Endothelial cell of umbilical vein (primary cell): ENCODE measurements at regions not wholly inside any gene's neighbourhood (a gene's known extent, or its start where the extent isn't known, plus 50 kb on each side); places are given as distances from the start of the nearest gene placed in this dataset.

Experiments
- BruUV-seq: library from RNA; stranded (reverse); fragments of 400-500 nt; replicated peaks from 2 replicates; lab custom pipeline; 2021; lab: Mats Ljungman, UMichigan
- CTCF ChIA-PET: fragments of 300-600, 350-600 bp; sonication (Branson Sonifier 250); formaldehyde crosslinking; loops from one replicate; lab custom pipeline; 2021; ENCODE audit warnings: antibody characterized with exemption, inconsistent platforms; lab: Charles Lee
- POLR2A ChIA-PET: fragments of 300-600, 350-600 bp; sonication (Branson Sonifier 250); formaldehyde crosslinking; loops from one replicate; lab custom pipeline; 2021; ENCODE audit warnings: antibody characterized with exemption, inconsistent platforms; lab: Charles Lee
- DNase-seq: peaks from one replicate; pipeline ENCODE4 v3.0.0-alpha.2; 2011; ENCODE audit warnings: low read depth, low spot score
- FAIRE-seq: peaks from 2 replicates; lab custom pipeline; 2011; peaks lifted over from hg19 to GRCh38; lab: Jason Lieb, UNC
- H2AFZ ChIP-seq: 2 replicates; pipeline ENCODE4 v1.6.0; 2012; ENCODE audit warnings: low read depth, low read length, control low read depth, inconsistent platforms
- H3K27ac ChIP-seq: 2 replicates; pipeline ENCODE4 v1.5.1; 2011; ENCODE audit warnings: low read depth, mild to moderate bottlenecking, control low read depth, low read length, moderate library complexity; ENCODE audit not compliant: insufficient read depth
- H3K27me3 ChIP-seq, 2 experiments: 2 replicates each; pipeline versions ENCODE4 v1.6.0 to v1.6.1; 2011; ENCODE audit warnings: low read length in 2 of 2, mixed read lengths in 1 of 2; ENCODE audit not compliant: control insufficient read depth in 2 of 2, insufficient read depth in 2 of 2
- H3K36me3 ChIP-seq, 2 experiments: 2 replicates in 1 of 2; 3 replicates in 1 of 2; pipeline ENCODE4 v1.5.1; 2011; ENCODE audit warnings: low read length in 2 of 2, mild to moderate bottlenecking in 1 of 2, moderate library complexity in 1 of 2; ENCODE audit not compliant: control insufficient read depth in 2 of 2, insufficient read depth in 2 of 2; ENCODE audit errors: extremely low read depth in 1 of 2
- H3K4me1 ChIP-seq: 3 replicates; pipeline ENCODE4 v1.5.1; 2011; ENCODE audit warnings: mild to moderate bottlenecking, low read length; ENCODE audit not compliant: control insufficient read depth, insufficient read depth; ENCODE audit errors: extremely low read depth
- H3K4me2 ChIP-seq: 2 replicates; pipeline ENCODE4 v1.6.1; 2011; ENCODE audit warnings: low read length, control low read depth, mixed read lengths; ENCODE audit not compliant: insufficient read depth
- H3K4me3 ChIP-seq, 3 experiments: fragments of 200-600 bp in 1 of 3; sonication (generic), shearing (Covaris generic) in 1 of 3; replicated peaks in 1 of 3; 2 replicates each; pipeline ENCODE4 v1.5.1; 2011 to 2016; ENCODE audit warnings: control low read depth in 3 of 3, low read length in 3 of 3, mild to moderate bottlenecking in 2 of 3, inconsistent platforms in 1 of 3, low read depth in 1 of 3, moderate library complexity in 1 of 3; ENCODE audit not compliant: insufficient read depth in 1 of 3
- H3K79me2 ChIP-seq: 2 replicates; pipeline ENCODE4 v1.6.0; 2012; ENCODE audit warnings: low read length, inconsistent platforms; ENCODE audit not compliant: control insufficient read depth, insufficient read depth
- H3K9ac ChIP-seq: replicated peaks from 2 replicates; pipeline ENCODE3; 2011; ENCODE audit warnings: low read length, control low read depth; ENCODE audit not compliant: insufficient read depth; ENCODE audit errors: extremely low read depth
- H3K9me1 ChIP-seq: replicated peaks from 3 replicates; pipeline ENCODE4 v1.6.0; 2011; ENCODE audit warnings: mild to moderate bottlenecking, low read length; ENCODE audit not compliant: control insufficient read depth, insufficient read depth; ENCODE audit errors: extremely low read depth
- H3K9me3 ChIP-seq: replicated peaks from 2 replicates; pipeline ENCODE4 v1.5.1; 2012; ENCODE audit warnings: low read length, inconsistent platforms; ENCODE audit not compliant: control insufficient read depth, insufficient read depth
- H4K20me1 ChIP-seq: replicated peaks from 2 replicates; pipeline ENCODE3; 2011; ENCODE audit warnings: mild to moderate bottlenecking, low read length; ENCODE audit not compliant: control insufficient read depth, insufficient read depth; ENCODE audit errors: extremely low read depth
- CTCF ChIP-seq, 2 donors: IDR thresholded peaks; 1 replicate in 1 of 2; 2 replicates in 1 of 2; pipeline ENCODE4 v1.5.1; 2011; ENCODE audit warnings: low read length in 2 of 2, mild to moderate bottlenecking in 2 of 2, moderate library complexity in 2 of 2, control low read depth in 1 of 2, inconsistent platforms in 1 of 2, low read depth in 1 of 2; ENCODE audit not compliant: insufficient read depth in 1 of 2; ENCODE audit errors: extremely low read depth in 1 of 2
- EZH2 ChIP-seq: IDR thresholded peaks from 2 replicates; pipeline ENCODE4 v1.6.1; 2012; ENCODE audit warnings: borderline replicate concordance, low read depth, mild to moderate bottlenecking, moderate library complexity, low read length, inconsistent platforms; ENCODE audit not compliant: severe bottlenecking
- FOS ChIP-seq: IDR thresholded peaks from 2 replicates; pipeline ENCODE4 v1.6.1; 2011; ENCODE audit warnings: mild to moderate bottlenecking, low read length, moderate library complexity, borderline replicate concordance; ENCODE audit not compliant: insufficient read depth
- GATA2 ChIP-seq: IDR thresholded peaks from 2 replicates; pipeline ENCODE4 v1.7.0; 2011; ENCODE audit warnings: low read depth, mild to moderate bottlenecking, moderate library complexity, mixed read lengths, low read length; ENCODE audit not compliant: insufficient read length, insufficient read depth
- JUN ChIP-seq: IDR thresholded peaks from 2 replicates; pipeline ENCODE4 v1.6.1; 2011; ENCODE audit warnings: borderline replicate concordance, low read depth; ENCODE audit not compliant: insufficient read length, insufficient read depth
- MYC ChIP-seq: IDR thresholded peaks from one replicate; pipeline ENCODE4 v1.6.1; 2011; ENCODE audit warnings: mild to moderate bottlenecking, low read depth, low read length
- POLR2A ChIP-seq: IDR thresholded peaks from 2 replicates; pipeline ENCODE4 v1.6.1; 2012; ENCODE audit warnings: low read depth, mild to moderate bottlenecking, control low read depth, low read length
- POLR2AphosphoS5 ChIP-seq: IDR thresholded peaks from 2 replicates; pipeline ENCODE4 v1.6.1; 2012; ENCODE audit warnings: low read depth, mild to moderate bottlenecking, control low read depth, low read length, moderate library complexity; ENCODE audit not compliant: insufficient read depth
- dilution Hi-C: fragments of 300-500 bp; cut with MboI; formaldehyde crosslinking; loops from one replicate; pipeline ENCODE4 v1.15.0; 2019; ENCODE audit warnings: low sequenced_read_pairs; ENCODE audit not compliant: extremely low pct_ligation_motif_present
- intact Hi-C: fragments of 100-400 bp; cut with micrococcal nuclease; formaldehyde crosslinking; loops from one replicate; pipeline ENCODE4 v1.10.0; 2022
- TF ChIP-seq, protein P1 (sequence below): IDR thresholded peaks from 2 replicates; pipeline ENCODE4 v1.6.1; 2011; ENCODE audit not compliant: insufficient read depth, insufficient read length

- Histone ChIP-seq H3K4me2 (no peak overlapping the region), H3K79me2 (no peaks in the 10 kb centered on the region), H3K4me1 (no peaks in the 10 kb centered on the region), H3K36me3 (no peaks in the 10 kb centered on the region), H3K27me3 (no peaks in the 10 kb centered on the region), H3K4me3 (no peak overlapping the region), H3K9me1 (no peaks in the 10 kb centered on the region), H3K27ac (no peak overlapping the region), H4K20me1 (no peaks in the 10 kb centered on the region), H2AFZ (no peak overlapping the region), H3K9ac (no peak overlapping the region), H3K9me3 (no peaks in the 10 kb centered on the region)
- TF ChIP-seq GATA2 (no peak), CTCF (IDR thresholded peaks at IDR 0.05; ENCODE audit: extremely low read depth in 1 of 2, insufficient read depth in 1 of 2, low read depth in 1 of 2, low read length in 2 of 2) (no peak), EZH2 (no peak), POLR2AphosphoS5 (no peak), FOS (no peak), POLR2A (no peak), JUN (no peak), MYC (no peak)
- TF ChIP-seq, protein P1, sequence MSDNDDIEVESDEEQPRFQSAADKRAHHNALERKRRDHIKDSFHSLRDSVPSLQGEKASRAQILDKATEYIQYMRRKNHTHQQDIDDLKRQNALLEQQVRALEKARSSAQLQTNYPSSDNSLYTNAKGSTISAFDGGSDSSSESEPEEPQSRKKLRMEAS: no peak
- CTCF ChIA-PET: no interaction called here
- FAIRE-seq (no peak), DNase-seq (no peak)
- no TSS peak for BruUV-seq
- dilution Hi-C loops (no loop called here), intact Hi-C loops (no loop called here)
- POLR2A ChIA-PET: no interaction called here
These were observed 87.4 kb upstream of the UTY start for GRCh38 chrY:13567186-13567585.
